HUDEP-2 (cell line): ENCODE measurements at regions not wholly inside any gene's neighbourhood (a gene's known extent, or its start where the extent isn't known, plus 50 kb on each side); places are given as distances from the start of the nearest gene placed in this dataset.
A peak's percentile ranks its signal among the peaks of the same experiment; 100 is the strongest.
"Not testable (repeated sequence)": the region's sequence is repeated elsewhere in the genome, so short reads cannot be mapped to it uniquely, and the experiment has no call there.

ENCODE experiments used
- DNase-seq, 76 experiments: peaks; one replicate each; lab custom pipeline; 2025; ENCODE audit not compliant: unreplicated experiment in 76 of 76; lab: John Stamatoyannopoulos, UW

DNA sequence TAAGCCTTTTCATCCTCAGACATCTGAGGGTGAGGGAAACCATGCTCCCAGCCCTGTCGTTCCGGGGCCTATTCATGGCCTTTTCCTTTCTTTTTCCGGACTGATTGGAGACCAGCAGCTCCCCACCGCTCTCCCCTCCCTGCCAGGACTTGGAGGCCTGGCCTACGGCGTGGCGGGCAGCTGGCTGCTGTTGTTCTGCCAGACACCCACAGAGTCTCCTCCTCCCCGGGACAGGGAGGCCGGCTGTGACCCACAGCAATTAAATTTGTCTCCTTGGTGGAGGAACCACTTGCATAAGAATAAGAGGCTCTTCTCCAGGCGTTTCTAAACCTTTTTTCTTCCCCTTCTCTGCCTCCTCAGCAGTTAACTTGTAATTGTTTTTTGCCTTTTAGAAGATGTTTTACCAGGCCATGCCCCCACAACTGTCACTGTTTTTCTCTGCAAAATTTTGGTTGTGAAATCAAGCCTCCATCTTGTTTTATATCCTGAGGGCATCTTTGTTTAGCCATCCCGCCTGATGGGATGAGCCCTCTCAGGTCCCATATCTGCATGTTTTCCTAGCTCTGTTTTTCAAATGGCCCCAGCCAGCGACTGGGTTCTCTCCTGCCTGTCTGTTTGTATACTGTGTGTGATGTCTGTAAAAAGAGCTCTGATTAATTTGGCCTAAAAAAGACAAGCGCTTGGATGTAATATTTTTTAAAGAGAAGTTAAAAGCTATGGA lies 1060.0 kb upstream of the DDX18 start:
- no peak for DNase-seq

- DNase-seq: no peak
Observed at GRCh38 chr2:116761864-116762263, 1052.6 kb upstream of the DDX18 start.

- DNase-seq: peak in 5 of 76 experiments; percentile 8 to 29 (median 18)
Observed at GRCh38 chr2:116769514-116769913, 1045.0 kb upstream of the DDX18 start.

- no peak for DNase-seq
Observed at GRCh38 chr2:116776556-116776955, 1037.9 kb upstream of the DDX18 start.

GRCh38 chr2:116787848-116788247 lies 1026.6 kb upstream of the DDX18 start:
- DNase-seq: no peak

- DNase-seq: no peak
Observed at GRCh38 chr2:116802671-116803070, 1011.8 kb upstream of the DDX18 start.

GRCh38 chr2:116804901-116805300 lies 1009.6 kb upstream of the DDX18 start:
- no peak for DNase-seq

DNA sequence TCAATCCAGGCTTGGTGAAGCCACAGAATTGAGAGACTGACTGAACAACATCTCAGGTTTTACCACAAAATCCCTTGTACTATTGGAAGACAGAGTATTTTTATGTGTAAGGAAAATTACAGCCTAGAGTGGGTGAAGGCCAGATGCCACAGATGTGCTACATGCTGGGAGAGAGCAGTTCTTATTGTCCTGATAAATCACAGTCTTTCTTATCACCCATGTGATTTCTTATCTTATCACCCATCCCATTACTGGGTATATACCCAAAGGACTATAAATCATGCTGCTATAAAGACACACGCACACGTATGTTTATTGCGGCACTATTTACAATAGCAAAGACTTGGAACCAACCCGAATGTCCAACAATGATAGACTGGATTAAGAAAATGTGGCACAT lies 1008.0 kb upstream of the DDX18 start:
- DNase-seq: not testable (repeated sequence)

DNA sequence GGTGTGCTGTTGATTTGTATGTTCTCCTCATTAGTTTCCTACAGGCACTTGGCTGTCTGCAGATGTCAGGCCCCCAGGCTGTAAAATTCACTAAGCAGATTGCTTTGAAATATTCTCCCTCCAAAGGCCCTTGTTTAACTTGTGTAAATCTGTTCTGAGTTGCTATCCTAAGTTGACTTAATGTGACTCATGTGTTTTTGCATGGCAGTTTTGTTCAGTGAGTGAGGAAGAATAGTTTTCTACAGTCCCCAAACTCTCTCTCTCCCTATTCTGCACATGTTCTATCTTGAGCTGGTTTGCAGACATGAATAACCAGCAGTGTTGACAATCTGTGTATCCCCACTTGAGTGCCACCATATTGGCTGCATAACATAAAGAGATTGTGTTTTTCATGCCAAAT lies 1005.4 kb upstream of the DDX18 start:
- no peak for DNase-seq

DNA sequence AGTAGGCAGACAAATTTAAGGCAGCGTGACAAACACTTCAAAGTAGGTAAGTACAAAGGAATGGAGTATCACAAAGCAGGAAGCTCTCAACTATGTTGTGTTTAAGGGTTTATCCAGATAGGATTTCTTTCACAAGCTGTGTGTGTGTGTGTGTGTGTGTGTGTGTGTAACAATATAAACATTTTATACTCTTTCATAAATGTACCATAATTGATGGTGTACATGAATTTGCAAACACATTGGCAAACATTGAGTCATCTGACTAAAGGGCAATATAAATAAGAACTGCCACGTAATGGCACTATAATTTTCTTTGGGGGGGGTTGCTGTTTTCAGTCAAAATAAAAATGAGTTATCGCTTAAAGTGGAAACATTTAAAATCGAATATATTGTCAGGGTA lies 1004.4 kb upstream of the DDX18 start:
- DNase-seq: no peak

- no peak for DNase-seq
Observed at GRCh38 chr2:116810645-116811044, 1003.8 kb upstream of the DDX18 start.

DNA sequence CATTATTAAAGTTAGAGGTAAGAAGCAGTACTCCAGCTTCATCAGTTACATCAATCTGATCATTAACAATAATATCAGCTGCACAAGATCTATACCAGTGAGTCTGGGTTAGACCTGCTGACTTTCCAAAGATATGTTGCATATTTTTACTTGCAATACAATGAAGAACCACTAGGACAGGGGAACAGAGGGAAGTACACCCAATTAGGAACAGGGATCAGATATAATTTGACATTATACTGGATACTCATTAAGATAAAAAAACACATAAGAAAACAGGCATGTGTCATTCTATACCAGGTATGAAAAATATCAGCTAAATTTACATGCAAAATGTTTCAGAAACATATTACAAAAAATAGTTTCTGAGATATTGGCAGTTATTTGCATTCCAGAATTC lies 995.1 kb upstream of the DDX18 start:
- peak in 1 of 76 experiments; percentile 7 for DNase-seq

- no peak for DNase-seq
Observed at GRCh38 chr2:116820986-116821385, 993.5 kb upstream of the DDX18 start.

GRCh38 chr2:116829543-116829942 lies 984.9 kb upstream of the DDX18 start:
- not testable (repeated sequence) for DNase-seq

- DNase-seq: no peak
Observed at GRCh38 chr2:116832148-116832547, 982.3 kb upstream of the DDX18 start.

DNA sequence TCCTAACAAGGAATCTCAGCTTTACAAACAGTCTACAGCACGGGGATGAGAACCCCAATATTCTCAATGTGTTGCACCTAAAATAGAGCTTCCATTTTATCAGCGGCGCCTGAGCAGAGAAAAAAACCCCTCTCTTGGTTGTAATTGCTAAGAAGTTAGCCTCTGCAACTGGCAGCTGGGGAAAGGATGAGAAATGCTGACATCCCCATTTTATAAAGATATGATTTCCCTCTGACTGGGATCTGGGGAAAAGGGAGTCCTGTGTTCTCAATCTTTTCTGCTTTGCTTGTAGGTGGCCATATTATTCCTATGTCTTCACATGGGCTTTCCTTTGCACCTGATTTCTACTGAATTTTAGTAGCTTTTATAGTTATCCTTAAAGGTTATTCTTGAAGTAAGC lies 981.4 kb upstream of the DDX18 start:
- DNase-seq: no peak

GRCh38 chr2:116842164-116842563 lies 972.3 kb upstream of the DDX18 start:
- DNase-seq: no peak

DNA sequence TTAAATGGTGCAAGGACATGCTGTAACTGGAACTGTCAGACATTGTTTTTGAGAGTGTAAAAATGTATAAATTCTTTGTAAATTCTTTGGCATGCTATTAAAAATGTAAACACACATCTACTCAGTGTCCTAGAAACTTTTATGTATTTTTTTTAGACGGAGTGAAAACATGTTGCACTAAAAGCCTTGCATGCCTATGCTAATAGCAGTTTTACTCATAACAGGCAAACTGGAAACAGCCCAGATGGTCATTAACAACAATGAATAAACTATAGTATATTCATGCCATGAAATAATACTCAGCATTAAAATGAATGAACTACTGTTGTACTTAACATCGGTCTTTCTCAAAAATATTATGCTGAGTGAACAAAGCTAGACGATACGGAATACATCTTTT lies 954.8 kb upstream of the DDX18 start:
- no peak for DNase-seq

- no peak for DNase-seq
Observed at GRCh38 chr2:116874021-116874420, 940.5 kb upstream of the DDX18 start.

DNA sequence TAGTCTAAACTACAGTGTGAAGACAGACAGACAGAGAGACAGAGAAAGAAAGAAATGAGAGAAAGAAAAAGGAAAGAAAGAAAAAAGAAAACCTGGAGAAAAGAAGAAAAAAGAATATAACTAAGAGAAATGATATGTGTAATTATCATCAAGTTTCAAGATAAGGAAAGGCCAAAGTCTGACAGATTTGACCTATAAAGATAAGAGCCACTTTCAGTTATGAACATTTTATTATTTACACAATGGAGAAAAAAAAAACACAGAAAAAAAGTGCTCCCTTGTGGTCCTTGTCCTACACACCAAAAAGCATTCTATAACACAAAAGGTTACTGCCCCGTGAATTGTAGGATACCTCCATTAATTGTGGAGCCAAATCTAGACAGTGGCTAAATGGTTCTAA lies 937.2 kb upstream of the DDX18 start:
- DNase-seq: no peak

DNA sequence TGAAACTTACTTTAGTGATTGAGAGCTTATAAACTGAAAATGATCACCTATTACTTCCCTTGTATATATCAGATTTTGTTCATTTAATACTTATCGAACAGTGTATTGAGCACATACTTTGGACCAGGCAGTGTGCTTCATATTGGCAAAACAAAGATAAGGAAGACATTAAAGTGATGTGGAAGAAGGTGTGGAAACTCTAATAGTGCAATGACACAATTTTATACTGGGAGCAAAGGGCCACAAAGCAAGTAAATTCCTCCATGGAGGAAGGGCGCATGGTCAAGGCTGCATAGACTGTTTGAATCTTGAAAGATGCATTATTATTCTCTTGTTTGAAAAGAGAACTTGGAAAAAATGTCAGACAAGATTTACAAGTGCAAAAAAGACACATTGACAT lies 936.5 kb upstream of the DDX18 start:
- DNase-seq: no peak

DNA sequence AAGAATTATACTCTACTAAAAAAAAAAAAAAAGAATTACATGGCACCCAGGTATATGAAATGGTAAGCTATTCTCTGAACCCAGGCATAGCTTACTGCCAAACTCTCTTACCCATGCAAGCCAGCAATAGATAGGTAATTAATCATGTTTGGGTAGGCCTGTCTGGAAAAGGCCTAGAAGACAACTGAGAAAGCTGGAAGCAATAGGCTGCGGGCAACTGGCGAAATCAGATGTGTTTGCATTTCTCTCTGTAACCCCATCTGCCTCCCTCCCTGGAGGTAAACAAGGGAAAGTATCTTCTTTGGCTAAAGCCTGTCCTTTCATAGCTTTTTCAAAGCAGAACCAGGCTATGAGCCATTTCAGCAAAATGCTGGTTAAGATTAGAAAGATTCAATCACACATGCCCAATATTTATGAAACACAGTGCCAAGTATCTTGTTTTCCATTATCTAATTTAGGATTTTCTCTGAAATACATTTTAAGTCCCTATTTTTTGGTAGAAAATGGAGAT lies 934.8 kb upstream of the DDX18 start:
- DNase-seq: no peak

- no peak for DNase-seq
Observed at GRCh38 chr2:116891191-116891590, 923.3 kb upstream of the DDX18 start.
